NT2/D1 (cell line): ENCODE measurements at regions not wholly inside any gene's neighbourhood (a gene's known extent, or its start where the extent isn't known, plus 50 kb on each side); places are given as distances from the start of the nearest gene placed in this dataset.

Experiments
- SUZ12 ChIP-seq: IDR thresholded peaks from 2 replicates; pipeline ENCODE4 v1.6.1; 2011; ENCODE audit not compliant: insufficient read length, insufficient read depth; ENCODE audit errors: extremely low read depth
- ZNF274 ChIP-seq: IDR thresholded peaks from 2 replicates; pipeline ENCODE4 v1.6.1; 2011; ENCODE audit warnings: mild to moderate bottlenecking, low read depth, low read length

GRCh38 chr2:147495734-147496133 lies 349.1 kb upstream of the ACVR2A start:
- TF ChIP-seq SUZ12: no peak
- no peak for TF ChIP-seq ZNF274
